ENCODE measurements at regions not wholly inside any gene's neighbourhood (a gene's known extent, or its start where the extent isn't known, plus 50 kb on each side); places are given as distances from the start of the nearest gene placed in this dataset.

DNA sequence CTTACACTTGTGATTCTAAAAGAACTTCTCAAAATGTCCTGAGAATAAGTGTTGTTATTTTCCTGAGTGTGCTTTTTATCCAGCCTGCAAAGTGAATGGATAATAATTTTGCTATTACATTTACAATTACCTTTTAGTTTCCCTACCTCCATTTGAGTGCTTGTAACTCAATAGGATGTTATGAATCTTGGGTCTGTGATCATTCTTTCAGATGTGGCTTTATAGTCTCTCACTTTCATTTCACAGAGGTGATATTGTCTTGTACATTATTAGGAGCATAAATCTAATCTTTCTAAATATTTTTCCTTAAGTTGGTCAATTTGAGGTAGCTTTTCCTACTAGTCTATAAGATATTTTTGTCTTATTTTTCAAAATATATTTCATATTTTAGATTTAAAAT is 386.3 kb upstream of the EPHA6 start:
- TF ChIP-seq CTCF (IDR thresholded peaks at IDR 0.05; ENCODE audit: extremely low read depth in 1 of 2, insufficient read depth in 1 of 2, low read depth in 1 of 2, low read length in 2 of 2) (no peak), POLR2A (IDR thresholded peaks at IDR 0.05; ENCODE audit: low read depth, low read length) (no peak), POLR2AphosphoS5 (IDR thresholded peaks at IDR 0.05; ENCODE audit: insufficient read depth, low read depth, low read length) (no peak), FOS (IDR thresholded peaks at IDR 0.05; ENCODE audit: borderline replicate concordance, insufficient read depth, low read length) (no peak), MYC (IDR thresholded peaks at IDR 0.05; ENCODE audit: low read depth, low read length) (no peak)
- TF ChIP-seq, protein P1, sequence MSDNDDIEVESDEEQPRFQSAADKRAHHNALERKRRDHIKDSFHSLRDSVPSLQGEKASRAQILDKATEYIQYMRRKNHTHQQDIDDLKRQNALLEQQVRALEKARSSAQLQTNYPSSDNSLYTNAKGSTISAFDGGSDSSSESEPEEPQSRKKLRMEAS (IDR thresholded peaks at IDR 0.05; ENCODE audit: insufficient read depth, insufficient read length), result no peak

All from endothelial cell of umbilical vein (primary cell).